Mesodermal cell (in vitro differentiated cells): ENCODE measurements at regions not wholly inside any gene's neighbourhood (a gene's known extent, or its start where the extent isn't known, plus 50 kb on each side); places are given as distances from the start of the nearest gene placed in this dataset.
A peak's percentile ranks its signal among the peaks of the same experiment; 100 is the strongest.

Experiments used
- H3K27ac ChIP-seq: 2 replicates; pipeline ENCODE4 v1.7.0; 2013; ENCODE audit warnings: mild to moderate bottlenecking, low read depth, low read length, moderate library complexity; ENCODE audit not compliant: severe bottlenecking
- H3K36me3 ChIP-seq: 2 replicates; pipeline ENCODE4 v1.7.1; 2013; ENCODE audit warnings: mild to moderate bottlenecking, low read length, moderate library complexity; ENCODE audit not compliant: control insufficient read depth, insufficient read depth
- H3K4me1 ChIP-seq: one replicate; pipeline ENCODE4 v1.7.1; 2013; ENCODE audit warnings: mild to moderate bottlenecking, low read length; ENCODE audit not compliant: insufficient read depth, control insufficient read depth, poor library complexity, severe bottlenecking
- H3K4me3 ChIP-seq: 2 replicates; pipeline ENCODE4 v1.7.0; 2013; ENCODE audit warnings: low read length, control low read depth, mild to moderate bottlenecking; ENCODE audit not compliant: insufficient read depth, poor library complexity, severe bottlenecking; ENCODE audit errors: extremely low read depth
- H3K9me3 ChIP-seq: 2 replicates; pipeline ENCODE4 v1.7.1; 2013; ENCODE audit warnings: mild to moderate bottlenecking, low read length, moderate library complexity; ENCODE audit not compliant: control insufficient read depth
- WGBS, 2 experiments: methylation state at CpG; one replicate each; pipeline ENCODE4 v1.1.5; 2013; ENCODE audit warnings: missing lambda C conversion rate in 2 of 2; ENCODE audit not compliant: insufficient coverage in 2 of 2; 5-methylcytosine and 5-hydroxymethylcytosine counted together

DNA sequence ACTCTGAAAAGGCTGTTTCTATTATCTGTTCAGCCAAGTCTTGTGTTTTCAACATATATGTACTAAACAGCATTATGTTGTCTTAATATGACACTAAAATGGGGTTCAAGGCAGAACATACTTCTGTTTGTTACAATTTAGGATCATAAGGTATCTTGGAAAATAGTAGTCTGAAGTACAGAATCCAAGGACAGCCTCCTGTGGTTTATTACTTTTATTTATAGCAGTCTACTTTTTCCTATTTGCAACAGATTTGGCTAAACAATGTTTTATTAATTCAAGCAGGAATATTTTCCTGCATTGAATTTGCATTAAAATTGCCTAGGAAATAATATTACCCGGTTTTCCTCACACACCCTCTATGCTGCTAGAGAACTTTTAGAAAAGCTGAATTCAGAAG lies 67.7 kb downstream of the PLEKHG1 start:
- Histone ChIP-seq H3K36me3 (no peaks in the 10 kb centered on the region), H3K27ac (no peak overlapping the region), H3K4me1 (peaks cover 6% of the 10 kb centered on the region), H3K4me3 (no peak overlapping the region), H3K9me3 (no peaks in the 10 kb centered on the region)
- no CpG with 5 or more reads among the region's 1 CpG for WGBS, 2 experiments

DNA sequence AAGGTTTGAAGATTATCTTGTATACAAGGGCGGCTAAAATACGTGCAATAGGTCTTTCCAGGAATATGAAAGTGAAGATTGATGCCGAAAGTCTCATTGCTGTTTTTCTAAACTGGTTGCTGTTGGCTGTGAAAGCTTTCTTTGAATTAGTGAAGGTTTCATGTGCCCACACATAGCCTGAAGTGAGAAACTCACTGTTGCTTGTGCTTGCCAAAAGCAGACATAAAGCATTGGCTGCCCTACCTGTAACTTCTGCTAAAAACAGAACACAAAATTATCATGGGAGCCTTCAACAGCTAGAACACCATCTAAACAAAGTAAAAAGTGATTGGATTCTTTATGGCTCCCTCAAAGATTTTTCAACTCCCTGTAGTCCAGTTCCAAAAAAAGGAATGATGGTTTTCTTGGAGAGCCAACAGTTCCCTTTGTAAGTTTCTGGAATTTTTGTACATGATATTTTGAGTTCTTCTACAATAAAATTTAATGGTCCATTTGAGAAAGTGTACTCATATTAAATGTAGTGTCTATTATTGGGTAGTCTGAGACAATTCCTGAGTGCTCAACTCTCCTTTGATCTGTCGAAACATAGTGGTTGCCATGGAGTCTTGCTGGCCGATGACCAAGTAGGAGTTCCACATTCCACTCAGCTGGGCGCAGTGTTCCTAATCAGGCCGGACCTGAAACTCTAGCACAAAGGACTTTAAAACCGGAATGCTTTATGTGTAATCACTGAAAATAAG lies 68.5 kb downstream of the PLEKHG1 start:
- 74 to 82% methylated on average over 7 to 8 of the region's 8 CpGs for WGBS, 2 experiments
- no peak overlapping the region for H3K4me3 ChIP-seq
- peak overlapping the region; percentile 89 for H3K27ac ChIP-seq
- peaks cover 6% of the 10 kb centered on the region for H3K4me1 ChIP-seq
- no peaks in the 10 kb centered on the region for H3K36me3 ChIP-seq
- H3K9me3 ChIP-seq: no peaks in the 10 kb centered on the region

DNA sequence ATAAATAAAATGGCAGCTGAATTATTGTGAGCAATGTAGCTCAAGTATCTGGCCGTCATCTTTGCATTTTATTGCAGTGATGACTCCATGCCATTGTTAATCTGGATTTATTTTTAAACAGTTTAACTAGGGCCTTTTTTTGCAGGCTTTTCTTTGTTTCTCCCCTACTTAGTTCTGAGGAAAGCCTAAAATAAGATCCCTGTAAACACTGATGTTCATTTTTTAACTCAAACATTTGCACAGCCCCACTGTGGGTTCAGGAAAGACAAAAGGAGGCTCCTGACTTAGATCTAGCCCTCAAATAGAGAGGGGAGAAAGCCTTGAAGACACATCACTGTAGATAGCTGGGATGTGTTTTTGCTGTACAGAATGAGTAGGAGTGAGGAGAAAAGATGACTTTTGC lies 69.2 kb downstream of the PLEKHG1 start:
- H3K4me3 ChIP-seq: no peak overlapping the region
- no peaks in the 10 kb centered on the region for H3K36me3 ChIP-seq
- WGBS, 2 experiments: 80% methylated on average over 1 of the region's 1 CpG; no CpG with 5 or more reads in 1 of the 2 experiments
- H3K27ac ChIP-seq: peak overlapping the region; percentile 89
- H3K4me1 ChIP-seq: peaks cover 6% of the 10 kb centered on the region
- H3K9me3 ChIP-seq: no peaks in the 10 kb centered on the region

DNA sequence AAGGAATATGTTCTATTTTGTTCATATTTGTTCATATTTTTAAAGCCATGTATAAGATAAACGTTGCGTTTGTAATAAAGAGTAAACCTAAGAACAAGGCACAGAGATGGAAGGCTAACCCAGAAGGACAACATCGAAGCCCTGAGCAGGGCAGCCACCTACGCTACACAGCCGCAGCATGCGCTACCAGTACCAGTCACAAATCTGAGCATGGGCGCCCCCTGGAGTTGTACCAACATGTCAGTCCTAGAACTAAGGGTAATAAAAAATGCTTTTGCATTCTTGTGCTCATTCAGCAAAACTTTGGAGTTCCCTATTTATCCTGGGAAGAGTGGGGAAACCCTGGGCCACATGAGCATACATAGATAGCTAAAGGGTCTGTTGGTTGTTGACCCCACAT lies 70.6 kb downstream of the PLEKHG1 start:
- Histone ChIP-seq H3K9me3 (no peaks in the 10 kb centered on the region), H3K4me3 (no peak overlapping the region), H3K4me1 (peaks cover 6% of the 10 kb centered on the region), H3K27ac (no peak overlapping the region), H3K36me3 (no peaks in the 10 kb centered on the region)
- 90 to 95% methylated on average over 7 of the region's 7 CpGs for WGBS, 2 experiments

DNA sequence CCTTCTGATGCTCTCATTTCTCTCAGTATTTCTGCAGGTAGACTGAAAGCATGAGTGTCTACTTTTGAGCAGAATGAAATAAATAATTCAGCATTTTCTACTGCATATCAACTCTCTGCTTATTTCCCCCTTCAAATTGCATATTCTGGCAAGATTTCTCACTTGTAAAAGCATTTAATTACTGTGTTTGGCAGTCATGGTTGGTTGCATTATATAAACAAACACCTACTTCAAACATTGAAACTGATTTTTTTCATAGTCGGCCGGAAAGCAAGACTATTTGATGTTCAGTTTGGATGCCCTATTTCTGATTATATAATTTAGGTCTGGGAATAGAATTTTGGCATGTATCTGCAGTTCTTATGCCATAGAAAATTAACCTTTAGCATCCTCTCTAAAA lies 73.1 kb downstream of the PLEKHG1 start:
- WGBS, 2 experiments: no CpG with 5 or more reads among the region's 2 CpGs
- H3K4me1 ChIP-seq: peaks cover 5% of the 10 kb centered on the region
- no peak overlapping the region for H3K4me3 ChIP-seq
- no peaks in the 10 kb centered on the region for H3K9me3 ChIP-seq
- H3K27ac ChIP-seq: no peak overlapping the region
- H3K36me3 ChIP-seq: no peaks in the 10 kb centered on the region

DNA sequence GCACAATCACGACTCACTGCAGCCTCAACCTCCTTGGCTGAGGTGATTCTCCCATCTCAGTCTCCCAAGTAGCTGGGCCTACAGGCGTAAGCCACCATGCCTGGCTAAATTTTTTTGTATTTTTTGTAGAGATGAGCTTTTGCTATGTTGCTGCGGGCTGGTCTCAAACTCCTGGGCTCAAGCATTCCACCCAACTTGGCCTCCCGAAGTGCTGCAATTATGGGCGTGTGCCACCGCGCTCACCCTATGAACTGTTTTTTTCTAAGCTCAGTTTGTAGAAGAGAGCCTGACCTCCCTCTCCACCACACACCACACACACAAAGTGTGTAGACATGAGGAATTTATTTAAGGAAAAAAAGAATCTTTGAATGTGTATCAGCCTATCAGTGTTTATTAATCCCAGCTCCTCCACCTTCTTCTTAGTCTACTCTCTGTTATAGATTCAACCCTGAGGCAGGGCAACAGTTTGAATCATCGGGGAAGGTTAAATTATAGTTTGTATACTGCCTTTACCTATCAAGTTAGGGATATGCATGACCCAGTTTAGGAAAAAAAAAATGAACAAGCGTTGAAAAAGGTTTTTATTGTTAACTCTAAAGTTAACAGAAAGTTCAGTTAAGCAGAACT lies 74.1 kb downstream of the PLEKHG1 start:
- 67 to 90% methylated on average over 1 to 3 of the region's 9 CpGs for WGBS, 2 experiments
- no peak overlapping the region for H3K27ac ChIP-seq
- H3K4me1 ChIP-seq: no peaks in the 10 kb centered on the region
- no peaks in the 10 kb centered on the region for H3K36me3 ChIP-seq
- H3K4me3 ChIP-seq: no peak overlapping the region
- no peaks in the 10 kb centered on the region for H3K9me3 ChIP-seq

DNA sequence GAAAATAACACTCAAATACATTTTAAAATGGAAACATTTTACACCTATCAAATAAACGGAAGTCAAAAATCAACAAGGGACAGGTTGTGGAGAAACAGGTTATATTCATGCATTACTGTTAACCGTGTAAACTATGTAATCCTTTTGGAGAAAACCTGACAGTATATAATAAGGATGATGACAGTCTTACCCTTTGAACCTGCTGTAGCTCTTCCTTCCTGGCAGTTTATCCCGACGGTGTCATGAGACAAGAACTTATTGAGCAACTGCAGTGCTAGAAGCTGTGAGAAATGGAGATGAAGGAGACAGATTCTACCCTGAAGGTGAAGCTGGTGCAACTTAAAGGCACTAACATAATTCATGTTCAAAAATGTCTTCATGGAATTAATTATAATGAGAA lies 76.7 kb downstream of the PLEKHG1 start:
- Histone ChIP-seq H3K4me3 (no peak overlapping the region), H3K9me3 (no peaks in the 10 kb centered on the region), H3K36me3 (no peaks in the 10 kb centered on the region), H3K27ac (no peak overlapping the region), H3K4me1 (no peaks in the 10 kb centered on the region)
- WGBS, 2 experiments: 100% methylated on average over 3 of the region's 4 CpGs; no CpG with 5 or more reads in 1 of the 2 experiments

DNA sequence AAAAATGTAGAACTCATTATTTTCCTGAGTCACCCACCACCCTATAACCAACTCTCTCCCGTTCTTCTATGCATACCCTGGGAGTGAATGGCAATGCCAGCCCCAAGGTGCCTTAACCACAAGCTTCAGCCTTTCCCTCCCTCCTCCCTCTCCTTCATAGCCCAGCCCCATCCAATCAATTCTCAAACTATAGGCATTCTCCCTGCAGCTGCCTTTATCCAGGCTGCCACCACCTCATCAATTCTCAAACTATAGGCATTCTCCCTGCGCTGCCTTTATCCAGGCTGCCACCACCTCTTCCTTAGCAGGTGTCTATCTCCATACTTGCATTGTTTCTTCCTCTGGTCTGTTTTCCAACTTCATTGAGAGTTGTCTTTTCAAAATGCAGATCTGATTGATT lies 77.1 kb downstream of the PLEKHG1 start:
- no peaks in the 10 kb centered on the region for H3K4me1 ChIP-seq
- H3K36me3 ChIP-seq: no peaks in the 10 kb centered on the region

DNA sequence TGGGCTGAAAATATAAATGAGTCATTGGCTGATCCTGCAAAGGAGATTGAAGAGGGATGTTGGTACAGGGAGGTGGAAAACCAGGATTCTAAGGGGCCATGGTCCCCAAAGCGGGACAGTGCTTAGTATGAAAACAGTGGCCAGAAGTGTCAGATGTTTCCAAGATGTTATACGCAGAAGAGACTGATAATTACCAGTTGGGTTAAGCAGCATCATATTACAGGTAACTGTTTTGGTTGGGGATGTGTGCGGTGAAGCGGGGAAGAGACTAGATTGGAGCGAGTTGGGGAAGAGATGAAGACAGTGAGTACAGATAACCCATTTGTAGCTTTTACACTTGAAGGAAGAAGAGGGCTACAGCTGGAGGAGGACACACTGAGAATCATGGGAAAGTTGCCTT lies 80.8 kb downstream of the PLEKHG1 start:
- Histone ChIP-seq H3K4me3 (no peak overlapping the region), H3K9me3 (no peaks in the 10 kb centered on the region), H3K27ac (no peak overlapping the region), H3K4me1 (no peaks in the 10 kb centered on the region), H3K36me3 (no peaks in the 10 kb centered on the region)
- WGBS, 2 experiments: 98 to 100% methylated on average over 4 of the region's 5 CpGs

More for the DNA sequence above, 77.1 kb downstream of the PLEKHG1 start:
- Histone ChIP-seq H3K9me3 (no peaks in the 10 kb centered on the region), H3K4me3 (no peak overlapping the region), H3K27ac (no peak overlapping the region)
- WGBS, 2 experiments: 96 to 100% methylated on average over 2 of the region's 2 CpGs

DNA sequence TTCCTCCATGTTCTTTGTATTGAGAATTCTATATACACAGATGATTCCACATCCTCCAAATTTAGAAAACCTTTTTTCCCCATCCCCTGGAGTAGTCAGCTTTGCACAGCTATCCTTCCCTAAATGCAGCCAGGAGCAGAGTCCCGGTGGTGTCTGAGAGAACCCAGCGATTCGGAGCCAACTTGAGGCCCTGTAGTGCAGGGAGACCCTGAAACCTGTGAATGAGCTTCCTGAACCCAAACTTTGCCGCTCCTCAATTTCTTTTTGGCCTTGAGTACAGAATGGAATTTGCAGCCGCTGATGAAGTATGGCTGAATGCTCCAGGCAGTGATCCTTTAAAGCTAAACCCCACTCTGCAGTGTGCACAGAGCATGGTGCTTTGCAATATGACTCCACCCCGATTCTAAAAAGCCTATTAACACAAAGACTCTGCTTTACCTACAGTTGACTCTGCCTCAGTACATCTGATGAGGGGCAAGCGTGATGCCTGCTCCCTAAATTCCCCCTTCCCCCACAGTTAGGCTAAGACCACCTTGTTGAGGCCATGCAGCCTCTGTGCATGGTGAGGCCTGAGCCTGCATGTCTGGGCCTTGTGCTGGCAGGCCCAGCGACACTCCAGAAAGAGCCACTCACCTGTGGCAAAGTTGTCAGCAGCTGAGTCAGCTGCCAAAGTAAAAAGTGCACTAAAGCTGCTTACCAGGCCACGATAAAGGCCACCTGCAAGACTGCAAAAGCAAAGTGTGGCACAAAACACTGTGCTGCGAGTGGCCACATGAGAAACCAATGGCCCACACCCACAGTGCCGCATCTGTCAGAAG lies 82.1 kb downstream of the PLEKHG1 start:
- Histone ChIP-seq H3K36me3 (no peaks in the 10 kb centered on the region), H3K4me1 (no peaks in the 10 kb centered on the region), H3K4me3 (no peak overlapping the region), H3K27ac (no peak overlapping the region), H3K9me3 (no peaks in the 10 kb centered on the region)
- WGBS, 2 experiments: 94 to 96% methylated on average over 10 to 11 of the region's 11 CpGs
